ENCODE measurements at regions not wholly inside any gene's neighbourhood (a gene's known extent, or its start where the extent isn't known, plus 50 kb on each side); places are given as distances from the start of the nearest gene placed in this dataset.

- no peak for TF ChIP-seq CTCF (IDR thresholded peaks at IDR 0.05)
- TF ChIP-seq POLR2A (IDR thresholded peaks at IDR 0.05): no peak
Observed at GRCh38 chrX:25343060-25343459, 327.3 kb upstream of the ARX start.
